GM12878 (cell line): ENCODE measurements at regions not wholly inside any gene's neighbourhood (a gene's known extent, or its start where the extent isn't known, plus 50 kb on each side); places are given as distances from the start of the nearest gene placed in this dataset.

Experiments used
- ATAC-seq: fragments of 200-7000 bp; cut with Tn5 transposase; 3 replicates; pipeline ENCODE4 v1.9.1; 2020; ENCODE audit warnings: mild to moderate bottlenecking, moderate library complexity
- BruUV-seq: library from RNA; stranded (reverse); fragments of 400-500 nt; replicated peaks from 2 replicates; lab custom pipeline; 2021; lab: Mats Ljungman, UMichigan
- CTCF ChIA-PET: fragments of 300-600 bp; sonication (Branson Sonifier 250); formaldehyde crosslinking; extraction: SDS; loops from one replicate; lab custom pipeline; 2021; ENCODE audit warnings: inconsistent platforms; lab: Yijun Ruan, JAX
- POLR2A ChIA-PET: fragments of 350-600 bp; formaldehyde crosslinking; extraction: SDS; loops from one replicate; lab custom pipeline; 2021; ENCODE audit warnings: inconsistent platforms; lab: Charles Lee
- RAD21 ChIA-PET: fragments of 300-600 bp; sonication (Branson Sonifier 250); formaldehyde crosslinking; loops from one replicate; lab custom pipeline; 2023; ENCODE audit warnings: antibody characterized with exemption; ENCODE audit not compliant: unreplicated experiment; lab: Charles Lee
- SMC1A ChIA-PET: fragments of 300-600 bp; sonication (Branson Sonifier 250); formaldehyde crosslinking; loops from one replicate; lab custom pipeline; 2023; ENCODE audit not compliant: unreplicated experiment, uncharacterized antibody; lab: Charles Lee
- DNase-seq: peaks from one replicate; pipeline ENCODE4 v3.0.0-alpha.2; 2011; ENCODE audit warnings: low read depth, low spot score
- FAIRE-seq: peaks from 3 replicates; lab custom pipeline; 2011; peaks lifted over from hg19 to GRCh38; lab: Jason Lieb, UNC
- H2AFZ ChIP-seq: 2 replicates; pipeline ENCODE4 v1.6.0; 2011; ENCODE audit warnings: low read depth, low read length, control low read depth; ENCODE audit not compliant: control insufficient read depth
- H3K27ac ChIP-seq: 2 replicates; pipeline ENCODE4 v1.5.1; 2011; ENCODE audit warnings: control low read depth; ENCODE audit not compliant: control insufficient read depth, insufficient read depth
- H3K27me3 ChIP-seq, 2 experiments: replicated peaks in 1 of 2; 2 replicates each; pipeline versions ENCODE4 v1.6.0 to v1.6.1; 2011; ENCODE audit warnings: low read length in 1 of 2; ENCODE audit not compliant: control insufficient read depth in 2 of 2, insufficient read depth in 2 of 2
- H3K36me3 ChIP-seq, 2 experiments: 2 replicates each; pipeline ENCODE4 v1.5.1; 2011; ENCODE audit warnings: low read length in 1 of 2; ENCODE audit not compliant: control insufficient read depth in 2 of 2, insufficient read depth in 2 of 2
- H3K4me1 ChIP-seq: 2 replicates; pipeline ENCODE4 v1.6.1; 2011; ENCODE audit warnings: mild to moderate bottlenecking, low read length, moderate library complexity, mixed read lengths; ENCODE audit not compliant: control insufficient read depth, insufficient read depth
- H3K4me2 ChIP-seq: 2 replicates; pipeline ENCODE4 v1.6.0; 2011; ENCODE audit warnings: control low read depth; ENCODE audit not compliant: control insufficient read depth, insufficient read depth
- H3K4me3 ChIP-seq: fragments of 200-600 bp; sonication (generic); 2 replicates; pipeline ENCODE4 v1.5.1; 2016
- H3K79me2 ChIP-seq: 2 replicates; pipeline ENCODE4 v1.6.0; 2011; ENCODE audit warnings: low read length; ENCODE audit not compliant: control insufficient read depth, insufficient read depth
- H3K9ac ChIP-seq: 2 replicates; pipeline ENCODE4 v1.8.0; 2011; ENCODE audit warnings: low read length, control low read depth, mixed read lengths; ENCODE audit not compliant: control insufficient read depth, insufficient read depth
- H3K9me3 ChIP-seq: replicated peaks from 3 replicates; pipeline ENCODE4 v1.5.1; 2011; ENCODE audit warnings: mild to moderate bottlenecking, low read length; ENCODE audit not compliant: control insufficient read depth, insufficient read depth
- H4K20me1 ChIP-seq: 2 replicates; pipeline ENCODE4 v1.6.0; 2011; ENCODE audit not compliant: control insufficient read depth, insufficient read depth
- IRF3 ChIP-seq: fragments of 450-650 bp; IDR thresholded peaks from 2 replicates; pipeline ENCODE4 v1.6.1; 2014; ENCODE audit warnings: mild to moderate bottlenecking
- RUNX3 ChIP-seq: IDR thresholded peaks from 2 replicates; pipeline ENCODE4 v1.6.1; 2012; ENCODE audit warnings: low read length, inconsistent platforms
- SPI1 ChIP-seq: IDR thresholded peaks from 2 replicates; pipeline ENCODE4 v1.6.1; 2011; ENCODE audit warnings: low read depth, mild to moderate bottlenecking, low read length, moderate library complexity, borderline replicate concordance; ENCODE audit not compliant: insufficient read depth
- USF1 ChIP-seq: IDR thresholded peaks from 2 replicates; pipeline ENCODE4 v1.6.1; 2011; ENCODE audit warnings: borderline replicate concordance, low read depth, mild to moderate bottlenecking, moderate library complexity, mixed read lengths, low read length; ENCODE audit not compliant: insufficient read depth; ENCODE audit errors: extremely low read length
- WGBS: methylation state at CpG from one replicate; pipeline ENCODE4 v1.1.6; 2016; ENCODE audit warnings: low lambda C conversion rate; ENCODE audit not compliant: insufficient replicate concordance, insufficient coverage; ENCODE audit errors: missing lambda C conversion rate; 5-methylcytosine and 5-hydroxymethylcytosine counted together
- in situ Hi-C: fragments of 300-500 bp; cut with MboI; formaldehyde crosslinking; loops from 9 replicates; pipeline ENCODE4 v1.14.3; 2018; ENCODE audit warnings: mixed read lengths
- intact Hi-C: fragments of 100-400 bp; cut with micrococcal nuclease; formaldehyde crosslinking; loops from one replicate; pipeline ENCODE4 v1.14.2; 2022; ENCODE audit not compliant: unreplicated experiment

GRCh38 chr1:79744746-79745145 lies 738.2 kb upstream of the ADGRL4 start (continued):
- no peak for TF ChIP-seq USF1

GRCh38 chr1:79741720-79742421 lies 735.3 kb upstream of the ADGRL4 start:
- TF ChIP-seq SPI1: peak; percentile 73; the same call in 1 of the 2 replicates
- TF ChIP-seq IRF3: no peak
- TF ChIP-seq RUNX3: 0 out of 2 replicates have a peak, but pooled peaks have one; percentile 16
- WGBS: 22% methylated on average over 3 of the region's 3 CpGs
- ATAC-seq (peak; percentile 96), DNase-seq (peak; percentile 7), FAIRE-seq (peak; percentile 78)
- H3K9me3 ChIP-seq: no peaks in the 10 kb centered on the region; the same call in 1 of the 3 replicates
- no peak overlapping the region for H3K4me3 ChIP-seq
- no peak overlapping the region for H2AFZ ChIP-seq
- no peaks in the 10 kb centered on the region for H3K36me3 ChIP-seq
- no peaks in the 10 kb centered on the region for H4K20me1 ChIP-seq
- H3K4me1 ChIP-seq: peaks cover 10% of the 10 kb centered on the region; the same call in 1 of the 2 replicates
- BruUV-seq: no TSS peak
- peak overlapping the region; percentile 59 for H3K4me2 ChIP-seq
- 0 out of 2 replicates have a peak overlapping the region, but pooled peaks have one; percentile 6 for H3K27ac ChIP-seq
- CTCF ChIA-PET: no interaction called here
- POLR2A ChIA-PET: no interaction called here
- H3K79me2 ChIP-seq: no peaks in the 10 kb centered on the region
- intact Hi-C loops (no loop called here), in situ Hi-C loops (no loop called here)
- no peak overlapping the region for H3K9ac ChIP-seq
- no peaks in the 10 kb centered on the region for H3K27me3 ChIP-seq
- RAD21 ChIA-PET: no interaction called here
- SMC1A ChIA-PET: no interaction called here
